GM18505 (cell line): ENCODE measurements at regions not wholly inside any gene's neighbourhood (a gene's known extent, or its start where the extent isn't known, plus 50 kb on each side); places are given as distances from the start of the nearest gene placed in this dataset.

Experiments used
- ATAC-seq: cut with Tn5 transposase; IDR thresholded peaks from one replicate; pipeline ENCODE4 v1.9.1; 2021; ENCODE audit not compliant: unreplicated experiment
- POLR2A ChIP-seq: IDR thresholded peaks from 4 replicates; pipeline ENCODE4 v1.6.1; 2011; ENCODE audit warnings: borderline replicate concordance; ENCODE audit not compliant: insufficient read depth, insufficient read length; ENCODE audit errors: extremely low read depth

DNA sequence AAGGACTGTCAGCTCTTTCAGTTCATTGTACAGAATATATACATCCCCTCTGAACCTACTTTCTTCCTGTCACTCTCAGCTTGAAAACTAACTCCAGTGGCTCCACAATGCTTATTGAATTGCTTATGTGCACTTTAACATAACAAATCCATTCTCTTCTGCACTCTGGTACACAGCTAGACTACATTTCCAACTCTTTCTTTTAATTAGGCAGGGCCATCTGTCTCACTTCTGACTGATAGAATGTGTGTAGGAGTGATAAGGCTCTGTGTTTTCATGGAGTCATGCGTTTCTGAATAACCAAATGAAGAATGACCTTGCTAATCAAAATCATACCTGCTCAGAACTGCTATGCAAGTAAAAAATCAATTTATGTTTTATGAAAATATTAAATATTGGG, 278.5 kb upstream of the CCDC179 start:
- TF ChIP-seq POLR2A: no peak
- no peak for ATAC-seq

DNA sequence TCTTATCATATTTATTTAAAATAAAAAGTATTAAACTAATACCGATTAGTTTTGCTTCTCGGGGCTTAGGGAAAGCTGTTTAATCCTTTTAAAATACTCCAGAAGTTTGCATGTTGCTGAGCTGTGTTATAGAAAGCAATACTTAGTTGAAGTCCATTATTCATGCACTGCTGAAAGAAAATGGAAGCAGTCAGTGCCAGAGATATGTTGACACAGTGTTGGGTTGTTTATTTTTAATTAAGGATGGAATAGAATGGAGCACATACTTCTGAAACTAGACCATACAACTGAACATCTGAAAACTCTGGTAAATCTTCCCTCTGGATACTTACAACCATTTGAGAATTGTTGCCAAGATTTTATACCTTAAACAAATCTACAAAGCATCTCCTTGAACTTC, 282.7 kb upstream of the CCDC179 start:
- ATAC-seq: no peak

DNA sequence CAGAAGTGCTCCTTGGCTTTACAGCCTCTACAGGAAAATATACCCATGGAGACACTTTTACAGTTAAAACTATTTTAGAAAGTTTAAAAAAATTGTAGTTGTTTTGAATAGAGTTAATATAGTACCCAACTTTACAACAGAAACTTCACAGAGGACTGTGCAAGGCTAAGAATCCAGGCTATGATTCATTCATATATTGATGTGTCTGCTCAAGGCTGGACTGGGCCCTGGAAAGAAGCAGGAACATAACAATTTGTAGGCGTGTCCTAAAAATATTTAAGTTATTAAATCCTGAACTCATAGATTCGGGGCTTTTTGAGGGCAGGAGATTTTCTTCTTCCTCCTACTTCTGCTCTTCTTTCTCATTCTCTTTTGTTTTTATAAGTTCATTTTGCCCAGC, 291.5 kb upstream of the CCDC179 start:
- ATAC-seq: no peak
- no peak for TF ChIP-seq POLR2A

More for the DNA sequence above, 282.7 kb upstream of the CCDC179 start:
- TF ChIP-seq POLR2A: no peak

DNA sequence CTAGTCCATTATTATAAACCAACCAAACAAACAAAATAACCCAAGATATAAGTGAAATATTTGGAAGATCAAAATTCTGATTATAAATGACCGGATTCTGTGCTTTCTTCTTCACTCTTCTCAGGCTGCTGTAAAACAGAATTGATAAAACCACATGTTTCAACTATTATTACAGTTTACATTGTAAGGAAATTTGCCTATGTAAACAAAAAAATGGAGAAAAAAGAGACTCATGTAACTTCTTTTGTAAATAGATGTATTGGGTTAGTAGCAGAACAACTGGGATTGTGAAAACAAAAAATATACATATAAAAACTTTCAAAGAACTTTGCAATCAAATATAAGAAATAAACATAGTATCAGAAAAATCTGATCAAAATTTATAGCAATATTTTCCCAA, 295.2 kb upstream of the CCDC179 start:
- TF ChIP-seq POLR2A: no peak
- ATAC-seq: no peak

DNA sequence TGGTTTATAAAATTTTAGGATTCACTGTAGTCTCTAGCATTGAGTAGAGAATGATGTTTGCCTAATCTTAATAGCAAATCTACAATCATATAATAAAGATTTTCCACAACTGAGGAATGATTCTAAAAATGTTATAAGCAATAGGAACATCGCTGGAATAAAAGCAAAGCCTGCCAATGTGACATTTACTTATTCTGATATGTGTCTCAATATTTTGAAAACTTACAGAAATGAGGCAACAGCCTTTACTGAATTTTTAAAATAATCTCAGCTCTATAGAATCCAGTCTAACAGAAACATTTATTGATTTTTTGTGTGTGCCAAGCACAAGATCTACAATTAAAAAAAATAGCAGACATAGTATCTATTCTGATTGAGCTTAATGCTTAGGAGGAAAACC, 303.7 kb upstream of the CCDC179 start:
- no peak for TF ChIP-seq POLR2A
- ATAC-seq: no peak

DNA sequence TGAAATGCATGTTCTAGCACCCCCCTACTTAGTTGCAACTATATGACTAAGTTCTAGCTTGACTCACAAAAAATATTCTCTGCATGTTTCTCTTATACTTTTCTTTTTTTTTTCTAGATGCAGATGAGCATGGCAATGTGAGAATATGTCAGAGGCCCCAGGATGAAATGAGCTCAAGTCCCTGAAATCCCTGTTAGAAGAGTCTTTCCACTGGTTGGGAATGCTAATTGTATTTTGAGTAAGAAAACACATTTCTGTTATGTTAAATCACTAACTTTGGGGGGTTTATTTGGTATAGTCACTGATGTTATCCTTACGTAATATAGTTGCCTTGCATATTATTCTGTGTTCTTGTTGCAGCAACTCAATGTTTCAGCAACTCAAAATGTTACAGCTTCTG, 306.1 kb upstream of the CCDC179 start:
- ATAC-seq: no peak
- TF ChIP-seq POLR2A: no peak

DNA sequence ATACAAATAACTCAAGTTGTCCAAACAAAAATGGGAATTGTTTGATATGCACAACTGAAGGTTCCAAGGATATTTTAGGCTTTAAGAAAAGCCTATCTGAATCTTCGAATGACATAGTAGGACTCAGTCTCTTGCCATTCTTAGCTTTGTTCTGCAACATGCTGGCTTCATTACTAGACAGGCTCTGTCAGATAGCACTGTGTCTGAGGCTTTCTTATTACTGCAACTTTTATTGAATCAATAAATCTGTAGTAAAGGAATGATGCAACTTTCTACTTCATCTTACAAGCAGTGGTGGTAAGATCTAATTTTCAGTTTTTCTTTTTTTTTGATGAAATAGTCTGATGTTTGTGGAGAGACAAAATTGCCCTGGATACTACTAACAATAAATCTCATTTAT, 319.3 kb upstream of the CCDC179 start:
- no peak for TF ChIP-seq POLR2A

DNA sequence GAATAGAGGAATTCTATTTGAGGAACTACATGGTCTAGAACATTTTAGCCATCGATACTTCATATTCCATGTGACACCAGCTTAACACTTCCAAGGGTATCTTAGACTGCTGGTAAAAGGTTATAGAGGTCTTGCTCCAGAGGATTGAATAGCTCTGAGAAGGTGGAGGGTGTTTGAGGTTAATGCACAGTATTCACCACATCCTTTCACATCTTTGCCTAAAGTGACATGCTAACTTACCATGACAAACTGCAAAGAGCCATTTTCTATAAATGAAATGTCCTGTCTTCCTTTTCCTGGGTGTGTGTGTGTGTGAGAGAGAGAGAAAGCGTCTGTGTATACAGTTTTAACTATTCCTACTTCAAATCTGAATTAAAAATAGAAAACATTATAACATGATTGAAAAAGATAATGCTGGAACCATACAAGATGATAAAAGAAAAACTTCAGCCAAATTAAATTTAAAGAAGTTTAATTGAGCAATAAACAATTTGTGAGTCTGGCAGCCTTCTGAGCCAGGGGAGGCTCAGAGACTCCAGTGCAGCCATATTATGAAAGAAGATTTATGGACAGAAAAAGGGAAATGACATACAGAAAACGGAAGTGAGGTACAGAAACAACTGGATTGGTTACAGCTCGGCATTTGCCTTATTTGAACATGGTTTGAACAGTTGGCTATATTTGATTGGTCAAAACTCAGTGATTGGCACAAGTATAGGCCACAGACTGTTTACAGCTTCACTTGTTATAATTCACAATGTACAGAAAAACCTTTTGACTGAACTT, 320.9 kb upstream of the CCDC179 start:
- no peak for ATAC-seq
- TF ChIP-seq POLR2A: no peak

More for the DNA sequence above, 319.3 kb upstream of the CCDC179 start:
- ATAC-seq: no peak

DNA sequence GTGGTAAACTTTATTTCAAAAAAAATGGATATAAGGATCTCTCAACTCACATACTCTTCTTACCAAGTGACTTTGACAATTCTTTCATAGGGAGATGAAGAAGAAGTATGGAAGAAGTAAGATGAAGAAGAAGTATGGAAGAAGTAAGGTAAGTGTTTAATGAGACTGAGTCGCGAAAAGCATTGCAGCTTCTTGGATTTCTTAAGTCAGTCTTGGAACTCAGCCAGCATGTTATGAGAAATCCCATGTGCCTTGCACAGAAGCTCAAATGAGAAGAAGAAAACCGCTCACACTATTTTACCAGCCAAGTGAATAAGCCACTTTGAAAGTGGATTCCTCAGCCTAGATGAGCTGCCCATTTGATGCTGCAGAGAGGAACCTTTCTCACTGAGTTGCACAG, 332.0 kb upstream of the CCDC179 start:
- TF ChIP-seq POLR2A: no peak
- ATAC-seq: no peak

DNA sequence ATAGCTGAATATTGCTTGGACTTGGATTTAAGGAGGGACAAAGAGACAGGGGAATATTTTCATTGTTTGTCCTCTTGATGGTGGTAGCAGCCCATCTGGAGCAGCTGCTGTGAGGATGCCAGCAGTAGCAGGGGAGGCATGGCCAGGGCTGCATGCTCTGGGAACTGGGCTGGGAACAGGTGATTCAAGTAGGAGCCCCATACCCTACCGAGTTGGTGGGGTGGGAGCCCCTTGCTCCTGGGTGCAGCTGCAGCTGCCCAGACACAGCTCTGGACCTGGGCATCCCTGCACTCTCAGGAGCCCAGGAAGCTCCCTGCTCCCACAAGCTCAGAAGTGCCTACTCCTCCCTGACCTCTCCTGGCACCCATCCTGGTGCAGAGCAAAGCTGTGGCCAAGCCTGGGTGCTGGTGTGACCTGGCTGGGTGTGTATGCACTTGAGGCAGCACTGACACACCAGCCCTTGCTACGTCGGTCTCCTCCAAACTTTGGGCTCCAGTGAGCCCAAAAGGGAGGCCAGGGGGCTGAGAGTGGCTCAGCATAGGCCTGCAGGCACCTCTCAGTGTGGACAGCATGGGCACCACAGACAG, 341.8 kb upstream of the CCDC179 start:
- no peak for ATAC-seq
- no peak for TF ChIP-seq POLR2A

DNA sequence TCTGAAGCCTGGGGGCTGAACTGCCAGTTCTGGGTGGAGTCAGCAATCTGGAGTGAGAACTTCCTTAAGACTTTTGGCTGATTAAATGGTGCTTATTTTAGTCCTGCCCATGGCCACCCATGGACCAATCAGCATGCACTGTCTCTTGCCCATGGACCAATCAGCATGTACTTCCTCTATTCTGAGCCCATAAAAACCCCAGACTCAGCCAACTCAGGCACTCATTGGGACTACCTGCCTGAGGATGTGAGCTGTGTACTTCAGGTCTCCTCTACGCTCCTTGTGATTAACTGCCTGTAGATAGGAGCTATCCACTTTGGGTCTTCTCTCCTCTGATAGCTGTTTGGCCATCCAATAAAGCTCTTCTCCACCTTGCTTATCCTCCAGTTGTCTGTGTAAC, 342.3 kb upstream of the CCDC179 start:
- TF ChIP-seq POLR2A: no peak

DNA sequence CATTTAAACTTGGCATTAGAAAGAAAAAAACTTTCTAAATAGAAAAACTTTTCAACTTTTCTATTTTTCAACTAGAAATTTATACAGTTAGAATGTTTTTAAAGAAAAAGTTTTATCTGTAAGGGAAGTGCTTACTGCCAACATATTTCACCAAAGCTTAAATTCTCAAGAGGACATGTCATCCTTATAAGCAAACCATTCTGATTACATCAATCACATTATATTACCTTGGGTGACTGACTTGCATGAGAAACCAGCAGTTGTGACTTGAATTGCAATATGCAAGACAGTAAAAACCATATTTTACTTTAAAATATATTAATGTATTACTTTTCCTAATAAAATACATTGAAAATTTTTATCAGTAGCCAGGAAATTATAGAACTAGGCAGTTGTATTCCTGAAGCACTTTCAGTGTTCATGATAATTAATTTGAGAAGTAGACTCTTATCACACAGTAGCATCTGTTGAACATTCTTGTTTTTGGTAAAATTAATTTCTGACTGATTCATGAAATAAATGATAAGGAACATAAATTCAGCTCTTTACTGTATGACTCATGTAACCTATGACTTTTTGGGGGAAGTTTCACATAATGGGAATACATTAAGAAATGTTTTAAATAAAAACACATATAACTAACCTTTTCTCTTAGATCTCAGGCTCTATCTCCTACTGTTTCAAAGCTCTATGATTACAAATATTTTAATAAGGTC, 345.0 kb upstream of the CCDC179 start:
- TF ChIP-seq POLR2A: no peak
- ATAC-seq: no peak

More for the DNA sequence above, 342.3 kb upstream of the CCDC179 start:
- ATAC-seq: no peak

DNA sequence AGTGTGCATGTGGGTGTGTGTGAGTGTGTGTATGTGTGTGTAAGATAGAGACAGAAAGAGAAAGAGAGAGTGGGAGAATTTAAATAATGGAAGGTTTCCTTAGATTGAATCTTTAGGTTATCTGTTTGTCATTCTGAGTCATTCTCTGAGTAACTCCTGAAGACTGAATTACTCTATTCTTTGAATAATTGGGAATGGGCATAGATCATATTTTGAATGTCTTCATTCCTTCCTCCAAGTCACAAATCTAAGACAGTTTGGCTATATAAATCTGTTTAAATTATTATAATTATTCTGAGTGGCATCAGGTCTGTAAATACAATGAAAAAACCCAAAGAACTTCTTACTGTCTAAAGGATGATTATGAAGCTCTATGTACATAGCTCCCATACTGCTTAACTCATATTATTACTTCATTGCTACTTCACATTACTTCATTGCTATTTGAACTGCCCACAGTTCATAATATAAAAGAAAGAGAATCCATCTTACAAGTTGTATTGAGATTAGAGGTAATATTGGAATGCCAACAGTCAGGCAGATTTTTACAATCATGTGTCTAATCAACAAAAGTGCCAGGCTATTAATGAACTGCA, 346.6 kb upstream of the CCDC179 start:
- TF ChIP-seq POLR2A: no peak
- no peak for ATAC-seq
